Hepatocyte (in vitro differentiated cells): ENCODE measurements at regions not wholly inside any gene's neighbourhood (a gene's known extent, or its start where the extent isn't known, plus 50 kb on each side); places are given as distances from the start of the nearest gene placed in this dataset.

Experiments
- DNase-seq: peaks from one replicate; pipeline ENCODE4 v3.0.0-alpha.2; 2016; ENCODE audit warnings: low spot score
- H2AFZ ChIP-seq: fragments of 200-600 bp; sonication (generic); 2 replicates; pipeline ENCODE4 v1.6.0; 2016; ENCODE audit warnings: antibody characterized with exemption, mild to moderate bottlenecking
- H3K27ac ChIP-seq: fragments of 200-600 bp; sonication (generic); 2 replicates; pipeline ENCODE4 v1.5.1; 2016; ENCODE audit warnings: mild to moderate bottlenecking
- H3K27me3 ChIP-seq: fragments of 200-600 bp; sonication (generic); 2 replicates; pipeline ENCODE4 v1.6.1; 2016
- H3K36me3 ChIP-seq: fragments of 200-600 bp; sonication (generic); replicated peaks from 2 replicates; pipeline ENCODE4 v1.5.1; 2016; ENCODE audit warnings: low read depth; ENCODE audit not compliant: insufficient read depth
- H3K4me1 ChIP-seq: fragments of 200-600 bp; sonication (generic); 2 replicates; pipeline ENCODE4 v1.5.1; 2016; ENCODE audit warnings: mild to moderate bottlenecking, moderate library complexity; ENCODE audit not compliant: insufficient read depth
- H3K4me2 ChIP-seq: fragments of 200-600 bp; sonication (generic); 2 replicates; pipeline ENCODE4 v1.6.0; 2016
- H3K4me3 ChIP-seq: fragments of 200-600 bp; sonication (generic); 2 replicates; pipeline ENCODE4 v1.5.1; 2016; ENCODE audit warnings: mild to moderate bottlenecking
- H3K79me2 ChIP-seq: fragments of 200-600 bp; sonication (generic); 2 replicates; pipeline ENCODE4 v1.6.0; 2017; ENCODE audit warnings: mild to moderate bottlenecking
- H3K9me2 ChIP-seq: fragments of 200-600 bp; sonication (generic); replicated peaks from 2 replicates; pipeline ENCODE4 v1.6.0; 2017; ENCODE audit warnings: mild to moderate bottlenecking; ENCODE audit not compliant: insufficient read depth
- H3K9me3 ChIP-seq: fragments of 200-600 bp; sonication (generic); 2 replicates; pipeline ENCODE4 v1.5.1; 2016; ENCODE audit warnings: low read depth, mild to moderate bottlenecking
- H4K20me1 ChIP-seq: fragments of 200-600 bp; sonication (generic); 2 replicates; pipeline ENCODE4 v1.6.0; 2016; ENCODE audit warnings: mild to moderate bottlenecking; ENCODE audit not compliant: insufficient read depth, poor library complexity, severe bottlenecking
- CTCF ChIP-seq: fragments of 200-600 bp; sonication (generic); IDR thresholded peaks from 2 replicates; pipeline ENCODE4 v1.5.1; 2016; ENCODE audit warnings: antibody characterized with exemption, mild to moderate bottlenecking; ENCODE audit not compliant: poor library complexity
- EZH2 ChIP-seq: fragments of 200-600 bp; sonication (generic); IDR thresholded peaks from 2 replicates; pipeline ENCODE4 v1.6.1; 2016; ENCODE audit warnings: antibody characterized with exemption, mild to moderate bottlenecking, borderline replicate concordance
- EZH2phosphoT487 ChIP-seq: fragments of 200-600 bp; sonication (generic); IDR thresholded peaks from one replicate; pipeline ENCODE4 v1.6.1; 2018; ENCODE audit warnings: antibody characterized with exemption, mild to moderate bottlenecking, low read depth, moderate library complexity; ENCODE audit not compliant: unreplicated experiment, severe bottlenecking
- WGBS: methylation state at CpG from one replicate; pipeline ENCODE4 v1.1.6; 2016; ENCODE audit warnings: low lambda C conversion rate; ENCODE audit errors: missing lambda C conversion rate; 5-methylcytosine and 5-hydroxymethylcytosine counted together

DNA sequence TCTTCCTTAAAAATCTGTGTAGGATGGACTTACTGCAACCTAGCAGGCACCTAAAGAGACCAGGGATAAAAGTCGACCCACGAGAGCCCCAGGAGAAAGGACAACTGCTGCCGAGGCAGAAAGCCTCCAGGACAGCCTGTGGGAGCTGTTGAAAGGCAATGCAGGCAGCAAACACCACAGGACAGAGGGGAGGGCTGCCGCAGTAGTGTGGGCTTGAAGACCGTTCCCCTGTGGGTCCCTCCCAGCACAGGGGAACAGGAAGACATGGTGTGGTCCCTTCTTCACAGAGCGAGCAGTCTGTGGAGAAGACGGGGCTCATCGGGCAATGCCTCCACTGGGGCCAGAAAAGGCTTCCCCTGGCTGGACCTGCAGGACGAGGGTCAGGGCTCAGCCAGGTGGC, 58.5 kb upstream of the GATA2 start:
- Histone ChIP-seq H3K4me3 (no peak overlapping the region), H3K4me1 (peaks cover 9% of the 10 kb centered on the region), H4K20me1 (no peaks in the 10 kb centered on the region), H3K27ac (no peak overlapping the region), H3K9me2 (no peaks in the 10 kb centered on the region), H3K36me3 (no peaks in the 10 kb centered on the region), H3K9me3 (no peaks in the 10 kb centered on the region), H2AFZ (no peak overlapping the region), H3K4me2 (no peak overlapping the region), H3K27me3 (peaks cover 17% of the 10 kb centered on the region), H3K79me2 (no peaks in the 10 kb centered on the region)
- 76% methylated on average over 9 of the region's 9 CpGs for WGBS
- TF ChIP-seq EZH2 (no peak), EZH2phosphoT487 (no peak), CTCF (no peak)
- DNase-seq, result no peak

DNA sequence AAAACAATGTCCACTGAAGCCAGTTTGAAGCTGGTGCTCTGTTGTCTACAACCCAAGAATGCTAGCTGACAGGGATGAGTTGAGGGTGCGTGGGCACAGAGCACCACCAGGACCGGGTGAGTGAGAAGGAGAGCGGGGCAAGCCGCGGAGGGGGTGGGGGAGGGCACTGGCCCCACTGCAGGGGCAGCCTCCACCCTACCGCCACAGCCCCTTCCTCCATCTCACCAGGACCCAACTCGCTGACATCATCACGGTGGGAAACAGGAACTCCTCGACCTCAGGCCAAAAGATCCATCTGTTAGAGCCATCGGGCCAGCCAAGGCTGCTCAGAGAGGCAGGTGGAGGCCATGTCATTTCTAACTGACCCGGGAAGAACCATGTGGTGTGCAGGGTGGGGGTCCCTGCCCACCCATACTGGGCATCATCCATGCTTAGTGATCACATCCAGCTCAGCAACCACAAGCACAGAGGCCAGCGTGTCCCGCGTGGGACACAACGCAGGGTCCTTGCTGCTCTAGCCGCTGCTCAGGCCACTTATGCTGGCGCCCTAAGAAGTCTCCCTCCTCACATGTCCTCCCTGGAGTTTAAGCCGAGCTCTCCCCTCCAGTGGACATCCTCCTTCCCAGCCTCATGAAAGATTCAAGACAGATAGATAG, 57.6 kb upstream of the GATA2 start:
- Histone ChIP-seq H3K4me3 (no peak overlapping the region), H3K27me3 (peaks cover 12% of the 10 kb centered on the region), H3K9me2 (no peaks in the 10 kb centered on the region), H3K4me1 (peaks cover 9% of the 10 kb centered on the region), H3K36me3 (no peaks in the 10 kb centered on the region), H3K27ac (no peak overlapping the region), H2AFZ (no peak overlapping the region), H4K20me1 (no peaks in the 10 kb centered on the region), H3K79me2 (no peaks in the 10 kb centered on the region), H3K4me2 (no peak overlapping the region), H3K9me3 (no peaks in the 10 kb centered on the region)
- 97% methylated on average over 14 of the region's 18 CpGs for WGBS
- TF ChIP-seq EZH2 (no peak), EZH2phosphoT487 (no peak), CTCF (no peak)
- DNase-seq, result no peak

GRCh38 chr3:128550113-128550440, 57.1 kb upstream of the GATA2 start:
- no peak for TF ChIP-seq EZH2phosphoT487
- 94% methylated on average over 2 of the region's 2 CpGs for WGBS
- H2AFZ ChIP-seq, result no peak overlapping the region
- H3K9me2 ChIP-seq, result no peaks in the 10 kb centered on the region
- no peak overlapping the region for H3K4me3 ChIP-seq
- H3K4me2 ChIP-seq, result no peak overlapping the region
- H3K27me3 ChIP-seq, result peaks cover 11% of the 10 kb centered on the region
- peak overlapping the region; percentile 88 for H3K27ac ChIP-seq
- no peaks in the 10 kb centered on the region for H4K20me1 ChIP-seq
- DNase-seq, result no peak
- H3K9me3 ChIP-seq, result no peaks in the 10 kb centered on the region
- no peaks in the 10 kb centered on the region for H3K36me3 ChIP-seq
- H3K79me2 ChIP-seq, result no peaks in the 10 kb centered on the region
- peaks cover 9% of the 10 kb centered on the region for H3K4me1 ChIP-seq

DNA sequence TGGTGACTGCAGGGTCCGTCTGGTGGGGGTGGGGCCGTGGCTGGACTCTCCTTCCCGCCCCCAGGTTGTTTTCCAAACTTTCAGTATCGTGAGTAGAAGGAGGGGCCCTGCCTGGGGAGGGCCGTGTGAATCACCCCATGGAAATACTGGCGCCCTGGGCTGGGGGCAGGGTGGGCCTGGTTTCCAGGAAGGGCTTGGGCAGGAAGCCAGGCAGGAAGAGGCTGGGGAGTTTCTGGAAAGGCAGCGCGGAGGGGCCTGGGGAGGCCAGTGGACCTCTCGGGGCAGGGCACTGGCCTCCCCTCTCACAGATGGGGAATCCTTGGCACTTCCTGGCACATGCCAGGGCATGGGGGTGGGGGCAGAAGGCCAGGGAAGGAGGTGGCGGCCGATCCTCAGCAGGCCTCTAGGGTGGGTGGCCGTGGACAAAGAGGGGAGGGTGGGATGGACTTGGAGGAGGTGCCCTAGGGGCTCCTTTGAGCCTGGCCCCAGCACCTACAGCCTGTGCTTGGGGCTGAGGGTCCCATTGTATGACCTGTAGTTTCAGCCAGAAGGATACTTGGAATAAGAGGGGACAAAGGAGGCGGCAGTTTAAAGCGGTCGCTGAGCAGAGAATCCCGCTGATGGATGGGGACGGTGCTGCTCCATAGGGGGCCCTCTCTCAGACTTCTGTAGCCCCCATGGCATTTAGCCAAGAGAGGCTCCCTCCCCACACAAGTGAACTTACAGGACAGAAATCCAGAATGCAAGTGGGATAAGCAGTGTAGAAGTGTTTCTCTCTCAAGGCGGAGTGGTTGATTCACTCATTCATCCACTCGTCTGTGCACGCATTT, 56.5 kb upstream of the GATA2 start:
- Histone ChIP-seq H3K4me3 (no peak overlapping the region), H3K4me2 (peak overlapping the region; percentile 16), H3K27me3 (peaks cover 5% of the 10 kb centered on the region), H3K27ac (peak overlapping the region; percentile 88), H3K79me2 (no peaks in the 10 kb centered on the region), H2AFZ (peak overlapping the region; percentile 3), H3K4me1 (peaks cover 9% of the 10 kb centered on the region), H4K20me1 (no peaks in the 10 kb centered on the region), H3K36me3 (no peaks in the 10 kb centered on the region), H3K9me3 (no peaks in the 10 kb centered on the region), H3K9me2 (no peaks in the 10 kb centered on the region)
- 64% methylated on average over 14 of the region's 20 CpGs for WGBS
- no peak for TF ChIP-seq EZH2
- no peak for TF ChIP-seq EZH2phosphoT487
- TF ChIP-seq CTCF, result no peak
- DNase-seq, result peak; percentile 79
